RKO (cell line): ENCODE measurements at regions not wholly inside any gene's neighbourhood (a gene's known extent, or its start where the extent isn't known, plus 50 kb on each side); places are given as distances from the start of the nearest gene placed in this dataset.
"Not testable (repeated sequence)": the region's sequence is repeated elsewhere in the genome, so short reads cannot be mapped to it uniquely, and the experiment has no call there.

ENCODE experiments used
- DNase-seq: peaks from one replicate; pipeline ENCODE4 v3.0.0-alpha.2; 2016; ENCODE audit warnings: low spot score

GRCh38 chrX:81348388-81348787, 146.5 kb downstream of the SH3BGRL start:
- DNase-seq: no peak

- no peak for DNase-seq
Measured at GRCh38 chrX:81354954-81355353, 153.1 kb downstream of the SH3BGRL start.

- DNase-seq: no peak
Measured at GRCh38 chrX:81355436-81355835, 153.5 kb downstream of the SH3BGRL start.

GRCh38 chrX:81367291-81367690, 165.4 kb downstream of the SH3BGRL start:
- DNase-seq: no peak

GRCh38 chrX:81377329-81377728, 175.4 kb downstream of the SH3BGRL start:
- peak; percentile 47 for DNase-seq

GRCh38 chrX:81378560-81378959, 176.7 kb downstream of the SH3BGRL start:
- no peak for DNase-seq

GRCh38 chrX:81390237-81390636, 188.3 kb downstream of the SH3BGRL start:
- DNase-seq: no peak

- no peak for DNase-seq
Measured at GRCh38 chrX:81392396-81392795, 190.5 kb downstream of the SH3BGRL start.

- DNase-seq: no peak
Measured at GRCh38 chrX:81405781-81406180, 203.9 kb downstream of the SH3BGRL start.

- DNase-seq: no peak
Measured at GRCh38 chrX:81411517-81411916, 209.6 kb downstream of the SH3BGRL start.

- peak; percentile 3 for DNase-seq
Measured at GRCh38 chrX:81412428-81412827, 210.5 kb downstream of the SH3BGRL start.

GRCh38 chrX:81412857-81413256, 211.0 kb downstream of the SH3BGRL start:
- DNase-seq: not testable (repeated sequence)

- DNase-seq: peak; percentile 39
Measured at GRCh38 chrX:81414630-81415029, 212.7 kb downstream of the SH3BGRL start.
